GM18517 (cell line): ENCODE measurements at regions not wholly inside any gene's neighbourhood (a gene's known extent, or its start where the extent isn't known, plus 50 kb on each side); places are given as distances from the start of the nearest gene placed in this dataset.
A peak's percentile ranks its signal among the peaks of the same experiment; 100 is the strongest.

Source experiments
- ATAC-seq: cut with Tn5 transposase; IDR thresholded peaks from one replicate; pipeline ENCODE4 v1.9.1; 2021; ENCODE audit warnings: mild to moderate bottlenecking, moderate library complexity; ENCODE audit not compliant: unreplicated experiment

DNA sequence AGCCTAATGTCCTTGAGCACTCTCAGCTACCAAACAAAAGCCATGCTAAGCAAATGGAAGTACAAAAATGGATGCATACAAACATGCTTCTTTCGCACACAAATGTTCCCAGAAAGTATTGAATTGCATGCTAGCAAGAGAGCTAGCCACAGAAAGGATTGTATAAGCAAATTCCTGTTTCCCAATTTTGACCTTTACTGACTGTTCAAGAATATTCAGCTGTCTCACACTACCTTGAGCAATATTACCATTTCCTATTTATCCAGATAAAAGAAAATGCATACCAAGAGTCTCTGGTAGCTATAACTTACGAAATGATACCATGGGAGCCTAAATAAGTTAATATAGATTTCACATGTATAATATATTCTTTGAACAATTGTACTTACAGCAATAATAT lies 264.6 kb downstream of the TMEM167A start:
- no peak for ATAC-seq

DNA sequence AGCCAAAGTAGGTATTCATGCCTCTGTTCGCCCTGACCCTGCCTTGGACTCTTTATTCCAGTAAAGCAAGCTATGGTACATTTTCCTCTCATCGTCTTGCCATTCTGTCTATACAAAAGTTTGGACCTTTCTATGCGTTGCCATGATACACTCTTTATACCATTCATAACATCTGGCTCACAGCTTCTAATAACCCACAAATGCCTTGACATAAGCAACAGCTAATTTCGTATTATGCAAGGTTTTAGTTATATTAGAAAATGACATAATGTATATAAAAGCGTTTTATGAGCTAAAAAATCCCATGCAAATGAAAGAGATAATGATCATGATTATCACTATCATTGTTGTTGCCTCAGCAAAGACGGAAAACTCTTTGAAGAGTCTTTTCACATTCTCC lies 265.7 kb downstream of the TMEM167A start:
- no peak for ATAC-seq

DNA sequence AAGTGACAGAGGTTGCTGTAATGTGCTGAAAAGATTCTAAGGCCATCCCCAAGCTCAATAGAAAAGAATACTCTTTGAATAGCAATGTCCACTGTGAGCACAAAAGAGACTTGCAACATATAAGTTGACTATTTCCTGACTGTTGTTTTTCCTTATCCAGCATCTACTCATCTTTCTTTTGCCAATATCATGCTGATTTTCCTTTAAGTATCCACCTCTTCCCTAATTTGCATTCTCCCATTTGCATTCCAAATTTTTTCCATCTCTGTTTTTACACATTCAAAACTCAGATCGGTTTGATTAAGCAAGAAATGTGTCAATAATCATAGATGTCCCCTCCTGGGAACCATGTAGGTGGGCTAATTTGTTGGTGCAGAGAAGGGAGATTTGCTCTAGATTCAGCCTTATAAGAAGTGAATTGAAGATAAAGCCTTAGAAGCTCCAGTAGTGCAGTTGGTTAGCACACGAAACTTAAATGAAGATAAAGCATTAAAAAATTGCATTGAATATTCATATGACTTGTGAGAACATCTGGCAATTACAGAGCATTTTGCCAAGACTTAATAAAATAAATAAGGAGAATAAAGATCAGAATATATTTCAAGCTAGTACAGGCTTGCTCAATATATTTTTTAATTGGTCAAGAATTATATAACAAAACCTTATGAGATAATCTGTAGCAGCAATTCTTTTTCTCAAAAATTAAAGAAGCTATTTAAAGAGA lies 267.6 kb downstream of the TMEM167A start:
- no peak for ATAC-seq

DNA sequence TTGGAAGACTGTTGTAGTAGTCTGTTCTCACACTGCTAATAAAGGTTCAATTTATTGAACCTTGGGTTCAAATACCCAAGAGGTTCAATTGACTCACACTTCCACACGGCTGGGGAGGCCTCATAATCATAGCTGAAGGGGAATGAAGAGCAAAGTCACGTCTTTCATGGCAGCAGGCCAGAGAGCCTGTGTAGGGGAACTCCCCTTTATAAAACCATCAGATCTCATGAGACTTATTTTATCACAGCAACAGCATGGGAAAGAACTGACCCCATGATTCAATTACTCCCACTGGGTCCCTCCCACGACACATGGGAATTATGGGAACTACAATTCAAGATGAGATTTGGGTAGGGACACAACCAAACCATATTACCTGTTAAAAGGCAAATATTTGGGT lies 268.2 kb downstream of the TMEM167A start:
- no peak for ATAC-seq

DNA sequence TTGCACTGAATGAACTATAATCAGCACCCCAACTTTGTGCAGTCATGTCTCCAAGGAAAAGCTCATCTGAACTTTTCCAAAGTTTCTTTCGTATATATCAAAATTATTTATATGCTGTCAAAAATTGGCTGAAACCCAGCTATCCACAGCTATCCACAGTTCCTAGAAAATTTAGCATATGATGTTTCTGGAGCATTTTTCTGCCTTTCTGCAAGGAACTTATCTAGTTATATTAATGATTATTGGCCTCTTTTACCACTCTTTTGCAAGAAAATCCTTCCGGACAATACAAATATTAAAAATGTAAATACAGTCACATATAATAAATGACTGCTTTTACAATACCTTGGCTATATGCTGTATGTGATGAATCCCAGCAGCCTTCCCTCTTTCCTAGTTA lies 270.2 kb downstream of the TMEM167A start:
- no peak for ATAC-seq

DNA sequence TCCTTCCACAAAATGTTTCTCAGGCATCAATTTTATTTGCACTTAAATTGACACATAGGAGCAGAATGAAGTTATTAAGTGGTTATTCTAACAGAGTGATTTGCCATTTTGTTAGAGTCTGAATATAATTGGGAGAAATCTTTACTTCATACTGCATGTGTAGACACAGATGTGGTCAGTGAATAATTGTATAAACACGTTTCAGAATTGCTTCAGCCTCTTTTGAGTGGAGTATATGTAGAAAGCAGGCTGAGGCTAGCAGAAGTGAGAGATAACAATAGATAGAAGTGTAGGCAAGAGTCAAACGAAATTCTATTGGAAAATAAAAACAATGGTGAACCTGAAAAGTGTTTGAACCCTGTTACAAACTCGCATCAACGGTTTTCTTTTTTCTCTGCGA lies 270.7 kb downstream of the TMEM167A start:
- ATAC-seq, result no peak

DNA sequence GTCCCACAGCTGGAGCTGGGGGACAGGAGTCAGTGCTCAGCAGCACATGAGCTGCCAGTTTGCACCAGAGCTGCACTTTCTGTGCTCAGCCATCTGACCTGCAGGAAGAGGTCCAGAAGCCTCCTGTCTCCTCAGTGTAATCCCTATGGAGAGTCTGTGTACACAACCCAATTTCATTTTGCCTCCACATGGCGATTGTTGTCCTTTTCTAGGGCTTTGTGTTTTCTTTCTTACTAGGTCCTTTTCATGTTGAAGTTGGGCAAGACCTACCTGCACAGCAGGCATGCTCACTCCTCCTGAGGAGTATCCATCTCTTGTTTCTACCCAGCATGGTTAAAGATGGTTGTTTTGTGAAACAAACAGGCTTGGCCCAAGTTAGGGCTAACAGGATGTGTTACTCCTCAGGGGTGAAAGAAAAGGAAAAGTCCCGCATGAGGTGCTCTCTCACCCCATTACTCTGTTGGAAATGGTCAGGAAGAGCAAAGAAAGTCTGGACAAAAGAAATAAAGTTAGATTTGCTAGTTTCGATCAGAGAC lies 273.0 kb downstream of the TMEM167A start:
- no peak for ATAC-seq

DNA sequence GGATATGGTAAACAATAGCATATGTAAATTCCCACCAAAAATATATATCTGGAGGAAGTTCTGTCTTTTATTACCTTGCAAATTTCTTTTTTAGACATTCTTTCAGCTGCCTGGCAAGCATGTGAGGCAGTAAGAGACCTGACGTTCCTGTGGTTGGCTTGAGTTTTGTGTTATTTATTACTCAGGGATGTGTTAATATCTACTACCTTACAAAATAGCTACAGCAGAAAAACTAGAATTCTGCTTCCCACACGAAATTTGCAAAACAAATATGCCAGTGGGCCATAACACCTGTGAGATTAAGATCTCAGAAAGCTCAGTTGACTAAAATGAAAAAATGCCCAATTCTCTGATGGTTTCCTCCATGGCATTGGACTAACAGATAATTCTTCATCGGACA lies 274.2 kb downstream of the TMEM167A start:
- peak; percentile 79 for ATAC-seq

DNA sequence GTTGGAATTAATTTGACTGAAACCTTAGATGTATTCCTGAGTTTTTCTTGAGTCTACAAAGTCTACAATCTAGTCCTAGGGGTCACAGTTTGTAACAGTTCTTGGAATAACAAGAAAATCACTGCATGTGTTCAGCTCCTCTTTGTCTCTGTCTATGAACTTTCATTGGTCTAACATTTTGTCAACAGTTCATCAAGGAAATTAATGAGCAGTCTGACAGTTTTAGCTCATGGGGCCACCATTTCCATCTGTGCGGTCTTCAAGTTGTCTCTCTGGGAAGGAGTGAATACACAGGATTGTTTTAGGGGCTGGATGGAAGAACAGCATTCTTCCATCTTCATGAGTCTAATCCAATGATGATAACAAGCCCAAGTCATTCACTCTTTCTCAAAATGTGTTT lies 276.4 kb downstream of the TMEM167A start:
- ATAC-seq, result no peak

DNA sequence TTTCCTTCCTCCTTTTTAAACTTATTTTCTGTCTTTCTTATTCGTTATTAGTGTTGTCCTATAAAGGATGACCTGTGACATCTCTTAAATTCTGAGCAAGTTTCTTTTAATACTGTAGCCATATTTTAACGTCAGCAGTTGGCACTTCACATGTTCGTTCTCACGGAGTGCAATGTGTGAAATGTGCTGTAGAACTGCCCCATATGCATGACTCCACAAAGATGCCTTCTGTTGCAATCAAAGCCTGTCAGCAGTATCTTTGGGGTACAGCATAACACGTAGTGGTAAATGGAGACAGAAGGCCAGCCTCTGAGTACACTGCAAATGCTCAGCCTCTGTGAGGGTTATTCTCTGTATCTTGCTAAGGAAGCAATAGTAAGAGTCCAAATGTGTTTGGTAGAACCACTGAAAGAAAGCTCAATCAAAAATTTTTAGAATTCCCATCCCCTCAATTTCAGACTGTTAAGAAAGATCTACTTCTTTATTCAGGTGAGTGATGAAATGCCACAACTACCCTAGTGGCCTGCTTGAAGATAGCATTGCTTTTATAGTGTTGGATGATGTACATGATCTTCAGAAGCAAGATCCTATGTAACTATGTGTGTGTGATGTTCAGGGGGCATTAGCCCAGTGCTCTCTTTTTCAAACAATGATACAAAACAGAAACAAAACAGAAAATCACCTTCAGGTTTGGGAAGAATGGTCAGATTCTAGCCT lies 277.7 kb downstream of the TMEM167A start:
- no peak for ATAC-seq

DNA sequence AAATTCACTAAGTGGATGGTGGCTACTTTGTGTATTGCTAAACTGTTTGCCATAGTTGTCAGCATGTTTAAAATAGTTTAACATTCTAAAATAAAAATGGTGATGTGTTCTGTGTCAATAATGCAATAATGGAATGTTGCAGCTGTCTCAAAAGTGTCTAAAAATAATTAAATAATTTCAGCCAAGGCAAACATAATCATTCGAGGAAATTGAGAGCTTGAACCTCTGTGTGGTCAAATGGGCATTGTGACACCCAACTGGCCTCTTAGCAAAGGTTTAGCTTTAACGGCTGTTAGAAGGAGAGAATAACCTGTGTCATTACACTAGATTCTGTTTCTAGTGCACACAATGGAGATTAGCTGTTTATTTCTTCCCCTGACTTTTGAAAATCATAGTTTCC lies 278.5 kb downstream of the TMEM167A start:
- no peak for ATAC-seq

DNA sequence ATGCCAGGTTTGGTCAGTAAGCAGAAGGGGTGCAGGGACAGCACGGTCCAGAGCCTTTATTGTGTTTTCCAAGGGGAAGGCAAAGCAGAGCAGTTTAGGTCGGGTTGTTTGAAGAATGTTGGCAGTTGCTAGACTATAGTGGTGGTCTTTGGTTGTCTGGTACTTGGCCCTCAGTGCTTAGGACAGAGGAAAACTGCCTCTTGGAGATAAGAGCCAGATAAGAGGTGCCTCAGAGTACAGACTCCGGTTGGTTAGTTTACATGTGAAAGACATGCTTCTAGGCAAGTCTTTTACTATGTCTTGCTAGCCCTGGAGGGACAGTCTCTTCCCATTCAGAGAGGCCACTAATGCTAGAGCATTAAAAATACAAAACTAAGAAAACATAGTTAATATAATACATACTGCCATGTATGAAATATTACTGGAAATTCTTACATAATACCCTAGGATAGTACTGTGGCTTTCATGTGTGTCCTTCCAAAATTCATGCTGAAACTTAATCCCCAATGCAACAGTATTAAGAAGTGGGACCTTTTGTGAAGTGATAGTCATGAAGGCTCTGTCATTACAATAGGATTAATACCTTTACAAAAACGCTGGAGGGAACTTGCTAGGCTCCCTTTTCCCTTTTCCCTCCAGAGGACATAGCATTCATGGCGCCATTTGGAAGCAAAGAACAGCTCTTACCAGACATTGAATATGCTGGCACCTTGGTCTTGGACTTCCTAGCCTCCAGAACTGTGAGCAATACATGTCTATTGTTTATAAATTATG lies 280.4 kb downstream of the TMEM167A start:
- ATAC-seq, result no peak

DNA sequence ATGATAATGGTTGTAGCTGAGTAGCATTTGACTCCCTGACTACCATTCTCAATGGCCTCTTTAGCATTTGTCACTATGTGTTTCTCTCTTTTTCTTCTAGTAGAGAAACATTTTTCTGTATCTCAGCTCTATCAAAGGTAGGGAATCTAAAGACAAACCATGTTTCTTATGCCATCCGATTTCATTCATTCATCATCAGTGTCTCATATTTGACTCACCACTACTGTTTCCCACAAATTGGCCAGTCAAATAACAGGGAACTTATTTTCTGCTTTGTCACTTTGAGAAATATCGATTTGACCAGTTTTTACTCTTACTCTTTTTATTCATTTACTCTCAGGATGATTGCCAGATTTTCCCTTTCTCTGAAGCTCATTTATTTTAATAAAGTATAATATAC lies 282.3 kb downstream of the TMEM167A start:
- no peak for ATAC-seq

DNA sequence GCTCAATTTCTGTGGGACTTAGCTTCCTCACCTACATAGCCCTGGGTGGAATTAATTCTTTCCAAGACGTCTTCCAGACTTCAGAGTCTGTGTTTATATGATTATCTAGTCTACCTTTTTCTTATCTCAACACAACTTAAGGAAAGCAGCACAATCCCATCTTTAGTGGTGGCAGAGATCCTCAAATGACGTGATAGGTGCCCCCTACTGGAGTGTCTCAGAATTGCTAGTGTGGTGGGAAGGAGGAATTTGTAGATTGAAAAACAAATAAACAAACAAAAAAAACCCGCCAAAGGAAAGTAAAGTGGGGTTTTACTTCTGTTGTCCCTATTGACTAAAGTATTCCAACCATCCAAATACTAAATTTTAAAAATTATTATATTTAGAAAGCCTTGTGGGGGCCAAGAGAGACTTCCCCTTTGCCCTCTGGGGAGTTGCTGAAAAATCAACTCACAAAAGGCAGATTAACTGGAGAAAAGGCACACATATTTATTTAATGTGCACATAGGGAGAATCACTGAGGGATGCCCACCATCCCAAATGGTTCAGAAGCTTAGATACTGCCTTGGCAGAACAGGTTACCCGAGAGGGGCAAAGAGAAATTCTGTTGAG lies 283.3 kb downstream of the TMEM167A start:
- no peak for ATAC-seq

DNA sequence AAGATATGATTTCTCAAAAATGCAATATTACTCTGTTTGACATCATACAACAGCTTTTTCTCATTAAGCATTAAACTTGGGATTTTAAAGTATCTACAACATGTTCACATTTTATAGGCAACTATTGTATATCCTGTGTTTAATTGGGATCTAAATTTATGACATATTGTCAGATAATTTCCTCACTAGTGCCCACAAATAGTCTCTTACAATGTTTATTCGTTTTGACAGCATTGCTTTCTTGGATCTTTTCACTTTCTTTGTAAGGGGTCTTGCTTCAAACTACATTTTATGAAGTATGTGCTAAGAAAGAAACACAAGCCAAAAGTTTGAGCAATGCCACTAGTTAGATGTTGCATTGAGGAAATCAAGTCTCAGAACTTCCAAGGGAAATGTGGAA lies 285.1 kb downstream of the TMEM167A start:
- no peak for ATAC-seq

DNA sequence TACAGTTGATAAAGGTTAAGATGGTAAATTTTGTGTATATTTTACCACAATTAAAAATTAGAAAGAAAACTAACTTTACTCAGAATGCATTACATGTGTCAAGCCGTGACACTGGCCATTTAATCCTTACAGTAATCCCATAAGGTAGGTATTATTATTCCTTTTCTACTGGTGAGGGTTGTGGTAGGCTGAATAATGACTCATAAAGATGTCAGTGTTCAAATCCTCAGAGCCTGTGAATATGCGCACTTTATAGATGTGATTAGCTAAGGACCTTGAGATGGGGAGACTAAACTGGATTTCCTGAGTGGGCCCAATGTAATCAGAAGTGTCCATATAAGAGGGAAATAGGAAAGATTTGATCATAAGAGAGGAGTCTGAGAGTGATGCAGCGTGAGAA lies 288.1 kb downstream of the TMEM167A start:
- no peak for ATAC-seq

DNA sequence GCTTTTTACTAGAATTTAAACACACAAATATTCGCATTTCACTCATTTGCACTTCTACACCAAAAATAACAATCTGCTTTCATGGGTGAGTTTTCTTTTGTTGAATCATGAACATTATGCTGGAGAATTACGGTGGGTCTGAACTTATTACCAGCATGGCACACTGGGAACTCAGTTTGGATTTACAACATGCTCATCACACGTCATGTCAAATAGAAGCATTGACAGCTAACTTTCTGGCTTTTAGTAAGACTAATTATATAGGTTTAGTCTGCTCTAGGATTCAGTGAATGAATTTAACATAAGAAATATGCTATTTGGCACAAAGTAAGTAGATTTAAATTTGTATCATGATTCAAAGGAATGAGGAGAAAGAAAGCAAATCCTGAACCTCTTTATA lies 290.4 kb downstream of the TMEM167A start:
- no peak for ATAC-seq

DNA sequence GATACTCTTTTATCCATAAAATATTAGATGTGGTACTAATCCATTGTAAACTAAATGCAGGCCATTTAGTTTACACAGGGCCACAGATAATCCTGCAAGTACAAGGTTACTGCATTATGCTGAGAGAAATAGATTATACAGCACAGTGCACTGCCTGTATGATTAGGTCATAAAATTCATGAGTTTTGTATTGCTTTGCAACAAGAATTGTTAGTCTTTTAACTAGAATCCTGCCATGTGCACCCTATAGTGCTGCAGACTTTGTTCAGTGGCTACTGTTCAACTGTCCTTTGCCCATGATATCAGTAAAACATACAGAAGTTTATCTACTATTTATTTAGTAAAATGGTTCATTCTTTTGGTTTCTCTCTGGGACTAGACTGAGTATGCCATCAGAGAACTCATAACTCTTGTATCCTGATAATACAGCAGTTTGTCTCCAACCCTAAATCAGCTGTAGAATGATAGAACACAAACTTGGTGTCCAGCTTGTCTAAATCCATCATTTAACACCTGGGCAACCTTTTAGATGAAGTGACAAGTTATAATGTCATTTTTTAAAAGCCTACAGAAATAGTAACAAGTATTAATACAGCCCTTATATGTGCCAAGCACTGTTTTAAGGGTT lies 291.2 kb downstream of the TMEM167A start:
- ATAC-seq, result no peak

DNA sequence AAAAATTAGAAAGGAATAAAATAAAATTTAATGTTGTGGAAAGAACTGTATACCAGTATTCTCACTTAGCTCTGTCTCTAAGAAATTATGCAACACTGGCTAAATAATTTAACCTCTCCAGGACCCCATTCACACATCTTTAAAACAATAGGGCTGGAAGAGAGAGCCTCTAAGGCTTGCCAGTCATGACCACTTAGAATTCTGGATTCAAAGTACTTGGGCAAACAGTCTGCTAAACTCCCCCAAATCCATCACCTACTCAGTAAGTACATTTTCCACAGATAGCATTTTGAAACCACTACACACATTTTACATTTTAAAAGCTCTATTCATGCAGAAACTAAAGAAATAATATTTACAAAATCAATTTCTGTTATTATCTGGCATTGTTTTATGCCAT lies 291.7 kb downstream of the TMEM167A start:
- ATAC-seq, result no peak

DNA sequence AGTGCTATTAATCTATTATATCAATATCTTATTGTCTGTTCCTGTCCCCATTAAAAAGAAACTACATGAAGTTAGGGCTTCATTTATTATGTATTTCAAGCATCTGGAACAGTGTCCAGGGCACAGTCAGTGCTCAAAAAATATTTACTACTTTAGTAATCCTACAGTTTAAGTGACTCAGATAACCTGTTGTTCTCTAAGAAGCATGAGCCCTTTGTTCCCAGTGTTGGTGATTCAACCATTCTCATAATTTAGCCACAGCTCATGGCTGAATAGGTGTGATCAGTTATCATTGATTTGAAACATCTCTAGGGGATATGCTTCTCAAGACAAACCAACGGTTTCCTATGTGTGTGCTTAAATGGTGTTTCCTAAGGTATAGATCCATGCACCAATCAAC lies 292.7 kb downstream of the TMEM167A start:
- ATAC-seq, result no peak

DNA sequence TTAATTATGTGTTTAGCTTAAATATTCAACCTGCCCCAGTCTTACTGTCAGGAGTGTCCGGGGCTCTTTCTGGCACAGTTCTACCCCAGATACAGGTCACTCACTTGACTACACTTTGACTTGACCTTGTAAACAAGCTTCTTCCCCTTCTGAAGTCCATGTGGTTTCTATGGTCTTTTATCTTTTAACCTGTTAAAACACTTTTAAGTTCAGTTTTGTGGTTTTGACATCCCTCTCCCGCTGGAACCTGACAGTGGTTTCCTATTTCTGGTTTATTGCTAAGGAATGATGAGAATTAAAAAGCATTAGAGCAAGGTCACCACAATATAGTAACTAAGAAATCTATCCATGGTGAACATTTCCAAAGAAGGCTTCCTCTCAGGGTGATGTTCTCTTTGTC lies 300.1 kb downstream of the TMEM167A start:
- no peak for ATAC-seq
